ENCODE measurements at regions not wholly inside any gene's neighbourhood (a gene's known extent, or its start where the extent isn't known, plus 50 kb on each side); places are given as distances from the start of the nearest gene placed in this dataset.
"Not testable (repeated sequence)": the region's sequence is repeated elsewhere in the genome, so short reads cannot be mapped to it uniquely, and the experiment has no call there.

DNA sequence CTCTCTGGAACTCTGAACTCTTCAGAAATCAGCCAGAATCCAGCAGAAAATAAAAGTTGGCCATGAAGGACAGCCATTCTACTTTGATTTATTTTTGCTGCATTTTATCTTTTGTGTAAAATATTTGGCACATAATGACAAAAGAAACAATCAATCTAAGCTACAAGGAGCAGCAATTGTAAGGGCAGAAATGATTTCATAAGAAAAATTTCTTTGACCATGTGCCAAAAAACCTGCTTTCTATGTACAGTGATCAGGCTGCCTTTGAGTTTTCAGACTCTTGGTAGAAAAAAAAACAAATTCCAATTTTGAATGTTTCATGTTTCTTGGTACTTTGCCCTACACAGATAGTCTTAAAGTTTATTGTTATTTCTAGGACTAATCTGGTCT lies 69.8 kb upstream of the SLC1A3 start:
- Histone ChIP-seq H3K4me3 (ENCODE audit: low read depth, low read length) (no peak overlapping the region), H3K9me3 (ENCODE audit: control insufficient read depth in 2 of 2, low read length in 2 of 2) (no peaks in the 10 kb centered on the region), H3K36me3 (ENCODE audit: control insufficient read depth, insufficient read depth, low read length) (no peaks in the 10 kb centered on the region), H3K27ac (ENCODE audit: insufficient read depth, low read length, poor library complexity, severe bottlenecking) (no peak overlapping the region), H3K4me1 (ENCODE audit: control insufficient read depth, insufficient read depth, low read length, poor library complexity, severe bottlenecking) (no peaks in the 10 kb centered on the region), H3K27me3 (ENCODE audit: control insufficient read depth, insufficient read depth, low read length) (no peaks in the 10 kb centered on the region)
- H3K27ac Mint-ChIP-seq, result no peak overlapping the region
- no peak overlapping the region for H3K4me3 Mint-ChIP-seq
- no peaks in the 10 kb centered on the region for H3K36me3 Mint-ChIP-seq
- peaks cover 5% of the 10 kb centered on the region for H3K27me3 Mint-ChIP-seq
- ATAC-seq (ENCODE audit: low read depth in 2 of 2) (no peak), DNase-seq (no peak)
- H3K4me1 Mint-ChIP-seq, result no peaks in the 10 kb centered on the region
- peaks cover 0 to 2% (median 0%) of the 10 kb centered on the region in 7 donors for H3K9me3 Mint-ChIP-seq

GRCh38 chr5:36537724-36538123 lies 68.7 kb upstream of the SLC1A3 start:
- Mint-ChIP-seq H3K36me3 (no peaks in the 10 kb centered on the region), H3K27ac (no peak overlapping the region), H3K9me3 (peaks cover 0 to 2% (median 0%) of the 10 kb centered on the region in 7 donors), H3K4me3 (no peak overlapping the region), H3K27me3 (peaks cover 6% of the 10 kb centered on the region), H3K4me1 (no peaks in the 10 kb centered on the region)
- no peaks in the 10 kb centered on the region for H3K4me1 ChIP-seq (ENCODE audit: control insufficient read depth, insufficient read depth, low read length, poor library complexity, severe bottlenecking)
- H3K27me3 ChIP-seq (ENCODE audit: control insufficient read depth, insufficient read depth, low read length), result no peaks in the 10 kb centered on the region
- H3K36me3 ChIP-seq (ENCODE audit: control insufficient read depth, insufficient read depth, low read length), result no peaks in the 10 kb centered on the region
- DNase-seq, result no peak
- no peak overlapping the region for H3K27ac ChIP-seq (ENCODE audit: insufficient read depth, low read length, poor library complexity, severe bottlenecking)
- H3K4me3 ChIP-seq (ENCODE audit: low read depth, low read length), result no peak overlapping the region
- H3K9me3 ChIP-seq (ENCODE audit: control insufficient read depth in 2 of 2, low read length in 2 of 2), result no peaks in the 10 kb centered on the region
- no peak for ATAC-seq (ENCODE audit: low read depth in 2 of 2)

DNA sequence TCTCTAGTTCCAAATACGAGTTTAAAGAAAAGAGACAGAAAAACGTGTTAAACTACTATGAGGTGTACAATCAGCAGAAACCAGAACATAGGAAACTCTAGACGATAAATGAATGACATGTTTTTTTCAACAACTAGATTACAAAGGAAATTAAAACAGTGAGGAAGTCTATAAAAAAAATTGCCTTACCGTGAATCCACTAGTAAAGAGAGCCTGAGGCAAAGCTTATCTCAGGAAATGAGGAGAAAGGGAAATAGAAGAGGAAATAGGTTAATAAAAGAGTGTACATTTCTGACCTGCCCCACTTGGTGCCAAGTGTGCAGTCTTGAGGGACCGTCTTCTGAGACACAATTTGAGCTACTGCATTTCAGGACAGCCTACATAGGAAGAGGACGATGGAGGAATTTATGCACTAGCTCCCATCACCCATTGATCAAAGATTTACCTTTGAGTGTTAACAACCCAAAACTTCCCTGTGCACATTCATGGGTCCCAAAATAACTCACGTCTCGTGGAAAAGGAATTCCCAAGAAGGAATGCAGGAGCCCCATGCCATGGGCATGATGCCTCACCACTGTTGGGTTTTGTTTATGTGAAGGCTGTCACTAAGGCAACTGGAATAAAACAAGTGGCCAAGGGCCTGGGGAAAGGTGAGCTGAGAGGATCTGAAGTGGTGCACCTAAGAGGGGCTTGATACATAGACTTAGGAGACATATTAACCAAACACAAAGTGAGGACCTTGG lies 53.6 kb upstream of the SLC1A3 start:
- Histone ChIP-seq H3K9me3 (ENCODE audit: control insufficient read depth in 2 of 2, low read length in 2 of 2) (no peaks in the 10 kb centered on the region), H3K27ac (ENCODE audit: insufficient read depth, low read length, poor library complexity, severe bottlenecking) (no peak overlapping the region), H3K36me3 (ENCODE audit: control insufficient read depth, insufficient read depth, low read length) (no peaks in the 10 kb centered on the region), H3K4me3 (ENCODE audit: low read depth, low read length) (no peak overlapping the region), H3K27me3 (ENCODE audit: control insufficient read depth, insufficient read depth, low read length) (no peaks in the 10 kb centered on the region), H3K4me1 (ENCODE audit: control insufficient read depth, insufficient read depth, low read length, poor library complexity, severe bottlenecking) (no peaks in the 10 kb centered on the region)
- no peak for ATAC-seq (ENCODE audit: low read depth in 2 of 2)
- Mint-ChIP-seq H3K4me1 (peaks cover 0 to 2% (median 0%) of the 10 kb centered on the region in 4 donors), H3K9me3 (peaks cover 0 to 11% (median 0%) of the 10 kb centered on the region in 7 donors), H3K27me3 (no peaks in the 10 kb centered on the region), H3K4me3 (no peak overlapping the region), H3K36me3 (no peaks in the 10 kb centered on the region), H3K27ac (no peak overlapping the region)
- no peak for DNase-seq

- not testable (repeated sequence) for H3K4me3 Mint-ChIP-seq; H3K27me3 ChIP-seq (ENCODE audit: control insufficient read depth, insufficient read depth, low read length); ATAC-seq (ENCODE audit: low read depth in 2 of 2); H3K4me3 ChIP-seq (ENCODE audit: low read depth, low read length); DNase-seq; H3K27me3 Mint-ChIP-seq; H3K27ac ChIP-seq (ENCODE audit: insufficient read depth, low read length, poor library complexity, severe bottlenecking); H3K9me3 ChIP-seq (ENCODE audit: control insufficient read depth in 2 of 2, low read length in 2 of 2); H3K4me1 Mint-ChIP-seq; H3K36me3 Mint-ChIP-seq; H3K4me1 ChIP-seq (ENCODE audit: control insufficient read depth, insufficient read depth, low read length, poor library complexity, severe bottlenecking); H3K36me3 ChIP-seq (ENCODE audit: control insufficient read depth, insufficient read depth, low read length); H3K27ac Mint-ChIP-seq
- peaks cover 0 to 14% (median 4%) of the 10 kb centered on the region in 7 donors for H3K9me3 Mint-ChIP-seq
These were observed 51.4 kb upstream of the SLC1A3 start for GRCh38 chr5:36555035-36555434.

All from CD4-positive, CD25-positive, alpha-beta regulatory T cell (primary cell).